A549 (cell line): ENCODE measurements at regions not wholly inside any gene's neighbourhood (a gene's known extent, or its start where the extent isn't known, plus 50 kb on each side); places are given as distances from the start of the nearest gene placed in this dataset.

Source experiments
- ATAC-seq, 2 experiments: fragments of 200-7000 bp in 1 of 2; fragments of >200 bp in 1 of 2; cut with Nextera tagmentation in 1 of 2; cut with Tn5 transposase in 1 of 2; 3 replicates each; pipeline versions ENCODE4 v1.8.0 to v1.9.1; 2018 to 2020; ENCODE audit warnings: mild to moderate bottlenecking in 1 of 2, moderate library complexity in 1 of 2
- CTCF ChIA-PET: fragments of 300-600 bp; sonication (Branson Sonifier 250); formaldehyde crosslinking; extraction: SDS; loops from one replicate; lab custom pipeline; 2021; ENCODE audit warnings: antibody characterized with exemption, inconsistent platforms; lab: Yijun Ruan, JAX
- POLR2A ChIA-PET: fragments of 350-600 bp; formaldehyde crosslinking; extraction: SDS; loops from one replicate; lab custom pipeline; 2021; ENCODE audit warnings: antibody characterized with exemption, inconsistent platforms; lab: Yijun Ruan, JAX
- DNase-seq, 2 experiments: peaks; one replicate each; pipeline versions ENCODE4 v3.0.0 to v3.0.0-alpha.2; 2011 to 2016; ENCODE audit warnings: low read depth in 1 of 2, low spot score in 1 of 2
- FAIRE-seq: peaks from 2 replicates; lab custom pipeline; 2011; peaks lifted over from hg19 to GRCh38; lab: Jason Lieb, UNC
- H3K27ac ChIP-seq, 2 experiments: fragments of >200 bp; sonication (Bioruptor Twin); formaldehyde crosslinking; 3 replicates each; pipeline ENCODE4 v1.5.1; 2016 to 2017
- H3K4me1 ChIP-seq: fragments of >200 bp; sonication (Bioruptor Twin); formaldehyde crosslinking; 3 replicates; pipeline ENCODE4 v1.6.1; 2016
- H3K4me2 ChIP-seq: fragments of >200 bp; sonication (Bioruptor Twin); formaldehyde crosslinking; 3 replicates; pipeline ENCODE4 v1.6.1; 2016
- H3K4me3 ChIP-seq: fragments of >200 bp; sonication (Bioruptor Twin); formaldehyde crosslinking; 3 replicates; pipeline ENCODE4 v1.5.1; 2016
- H3K9me3 ChIP-seq: fragments of >200 bp; sonication (Bioruptor Twin); formaldehyde crosslinking; 3 replicates; pipeline ENCODE4 v1.6.1; 2016
- BHLHE40 ChIP-seq: IDR thresholded peaks from 2 replicates; pipeline ENCODE4 v1.6.1; 2012; ENCODE audit warnings: low read depth, low read length, inconsistent platforms
- CEBPB ChIP-seq, 2 experiments: fragments of >200 bp in 1 of 2; sonication (Bioruptor Twin) in 1 of 2; formaldehyde crosslinking in 1 of 2; IDR thresholded peaks; 2 replicates each; pipeline ENCODE4 v1.6.1; 2012 to 2016
- CTCF ChIP-seq: fragments of >200 bp; sonication (Bioruptor Twin); formaldehyde crosslinking; IDR thresholded peaks from 3 replicates; pipeline ENCODE4 v1.5.1; 2016
- E2F6 ChIP-seq: IDR thresholded peaks from 2 replicates; pipeline ENCODE4 v1.6.1; 2012; ENCODE audit warnings: low read depth, borderline replicate concordance
- EHMT2 ChIP-seq: fragments of 200-600 bp; sonication (generic); IDR thresholded peaks from 2 replicates; pipeline ENCODE4 v1.6.1; 2016; ENCODE audit warnings: antibody characterized with exemption, low read depth, mild to moderate bottlenecking, moderate library complexity
- ESRRA ChIP-seq: fragments of 150-350 bp; IDR thresholded peaks from 2 replicates; pipeline ENCODE4 v1.6.1; 2014; ENCODE audit warnings: mild to moderate bottlenecking, low read length, borderline replicate concordance
- FOSL2 ChIP-seq, 2 experiments: fragments of 450-650 bp in 1 of 2; fragments of >200 bp in 1 of 2; sonication (Bioruptor Twin) in 1 of 2; formaldehyde crosslinking; IDR thresholded peaks; 2 replicates each; pipeline versions ENCODE4 v1.5.0 to v1.6.1; 2016 to 2020; ENCODE audit warnings: mild to moderate bottlenecking in 1 of 2, moderate library complexity in 1 of 2
- FOXS1 ChIP-seq: fragments of 250-450 bp; sonication (Bioruptor Pico); IDR thresholded peaks from 2 replicates; pipeline ENCODE4 v1.5.0; 2020; ENCODE audit warnings: mild to moderate bottlenecking, moderate library complexity
- HDAC2 ChIP-seq: fragments of 200-600 bp; sonication (generic); IDR thresholded peaks from 2 replicates; pipeline ENCODE4 v1.6.1; 2016
- HOXB5 ChIP-seq: fragments of 250-450 bp; sonication (Bioruptor Pico); IDR thresholded peaks from 2 replicates; pipeline ENCODE4 v1.5.0; 2020; ENCODE audit warnings: mild to moderate bottlenecking, moderate library complexity
- JUNB ChIP-seq: fragments of >200 bp; sonication (Bioruptor Twin); formaldehyde crosslinking; IDR thresholded peaks from 2 replicates; pipeline ENCODE4 v1.6.1; 2016
- KDM5A ChIP-seq: fragments of 200-600 bp; sonication (generic); IDR thresholded peaks from 2 replicates; pipeline ENCODE4 v1.6.1; 2016; ENCODE audit warnings: antibody characterized with exemption, mild to moderate bottlenecking
- MAFK ChIP-seq: fragments of 450-650 bp; IDR thresholded peaks from 2 replicates; pipeline ENCODE4 v1.6.1; 2014; ENCODE audit not compliant: partially characterized antibody
- MAZ ChIP-seq: fragments of 150-350 bp; IDR thresholded peaks from 2 replicates; pipeline ENCODE4 v1.6.1; 2014; ENCODE audit warnings: antibody characterized with exemption, low read depth, low read length, borderline replicate concordance
- NFE2L2 ChIP-seq: fragments of 150-350 bp; conservative IDR thresholded peaks from 2 replicates; pipeline ENCODE4 v1.6.1; 2014; ENCODE audit warnings: low read length
- NPAS2 ChIP-seq: fragments of 250-450 bp; sonication (Bioruptor Pico); IDR thresholded peaks from 2 replicates; pipeline ENCODE4 v1.8.0; 2022; ENCODE audit warnings: mild to moderate bottlenecking, moderate library complexity, borderline replicate concordance
- POLR2AphosphoS2 ChIP-seq: conservative IDR thresholded peaks from 2 replicates; pipeline ENCODE4 v1.6.1; 2012; ENCODE audit warnings: low read length, improper control_type of control experiment, inconsistent platforms
- RNF2 ChIP-seq: fragments of 200-600 bp; sonication (generic); IDR thresholded peaks from 2 replicates; pipeline ENCODE4 v1.6.1; 2016; ENCODE audit warnings: low read depth, mild to moderate bottlenecking, antibody characterized with exemption, moderate library complexity, borderline replicate concordance
- SMC3 ChIP-seq: fragments of >200 bp; sonication (Bioruptor Twin); formaldehyde crosslinking; IDR thresholded peaks from 3 replicates; pipeline ENCODE4 v1.6.1; 2018; ENCODE audit warnings: inconsistent platforms
- TFCP2L1 ChIP-seq: fragments of 250-450 bp; sonication (Bioruptor Pico); IDR thresholded peaks from 2 replicates; pipeline ENCODE4 v1.5.0; 2021; ENCODE audit warnings: mild to moderate bottlenecking
- USF2 ChIP-seq: fragments of 450-650 bp; IDR thresholded peaks from 2 replicates; pipeline ENCODE4 v1.6.1; 2014; ENCODE audit warnings: antibody characterized with exemption
- ZFP36 ChIP-seq: fragments of 450-650 bp; IDR thresholded peaks from 2 replicates; pipeline ENCODE4 v1.6.1; 2014; ENCODE audit warnings: borderline replicate concordance; ENCODE audit not compliant: partially characterized antibody
- ZSCAN20 ChIP-seq: fragments of 250-450 bp; sonication (Bioruptor Pico); IDR thresholded peaks from 2 replicates; pipeline ENCODE4 v1.8.0; 2022; ENCODE audit warnings: mild to moderate bottlenecking, moderate library complexity
- WGBS: methylation state at CpG from one replicate; pipeline ENCODE4 v1.1.6; 2017; ENCODE audit errors: missing lambda C conversion rate; 5-methylcytosine and 5-hydroxymethylcytosine counted together
- TF ChIP-seq, protein P1 (sequence below): IDR thresholded peaks from 2 replicates; pipeline ENCODE4 v1.6.1; 2012
- TF ChIP-seq, protein P2 (sequence below): fragments of 250-450 bp; sonication (Bioruptor Pico); IDR thresholded peaks from 2 replicates; pipeline ENCODE4 v1.5.0; 2021; ENCODE audit warnings: mild to moderate bottlenecking, moderate library complexity, borderline replicate concordance
- TF ChIP-seq, protein P3 (sequence below): fragments of >200 bp; sonication (Bioruptor Twin); formaldehyde crosslinking; IDR thresholded peaks from 2 replicates; pipeline ENCODE4 v1.6.1; 2016

DNA sequence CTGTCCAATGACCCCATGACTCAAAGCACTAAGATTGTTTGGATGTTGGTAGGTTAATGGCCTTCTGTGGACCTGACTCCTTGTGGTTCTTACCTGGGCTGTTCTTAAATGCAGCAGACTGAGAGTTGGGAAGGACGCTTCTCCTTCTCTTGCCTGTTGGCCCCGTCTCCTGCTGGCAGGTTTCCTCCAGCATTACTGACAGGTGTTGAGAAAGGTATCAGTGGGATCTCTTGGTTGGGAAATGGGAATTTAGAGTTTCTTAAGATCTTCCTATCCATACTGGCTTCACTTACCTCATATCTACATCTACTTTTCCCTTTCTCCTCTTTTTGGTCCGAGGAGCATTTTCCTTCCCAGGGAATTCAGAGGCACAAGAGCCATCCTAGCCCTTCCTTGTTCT is 57.9 kb downstream of the TET3 start:
- TF ChIP-seq JUNB (no peak), NPAS2 (CRISPR knock-in tag) (no peak), EHMT2 (no peak), E2F6 (no peak), HOXB5 (CRISPR knock-in tag) (no peak), SMC3 (no peak), MAZ (no peak), CEBPB (IDR thresholded peaks at IDR 0.05) (no peak), HDAC2 (no peak), KDM5A (no peak), ZSCAN20 (CRISPR knock-in tag) (no peak), FOXS1 (CRISPR knock-in tag) (no peak), FOSL2 (IDR thresholded peaks at IDR 0.05) (no peak), FOSL2 (CRISPR knock-in tag; IDR thresholded peaks at IDR 0.05) (no peak), MAFK (no peak), CTCF (no peak), BHLHE40 (no peak)
- TF ChIP-seq, protein P1, sequence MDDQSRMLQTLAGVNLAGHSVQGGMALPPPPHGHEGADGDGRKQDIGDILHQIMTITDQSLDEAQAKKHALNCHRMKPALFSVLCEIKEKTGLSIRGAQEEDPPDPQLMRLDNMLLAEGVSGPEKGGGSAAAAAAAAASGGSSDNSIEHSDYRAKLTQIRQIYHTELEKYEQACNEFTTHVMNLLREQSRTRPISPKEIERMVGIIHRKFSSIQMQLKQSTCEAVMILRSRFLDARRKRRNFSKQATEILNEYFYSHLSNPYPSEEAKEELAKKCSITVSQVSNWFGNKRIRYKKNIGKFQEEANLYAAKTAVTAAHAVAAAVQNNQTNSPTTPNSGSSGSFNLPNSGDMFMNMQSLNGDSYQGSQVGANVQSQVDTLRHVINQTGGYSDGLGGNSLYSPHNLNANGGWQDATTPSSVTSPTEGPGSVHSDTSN: no peak
- TF ChIP-seq, protein P2, sequence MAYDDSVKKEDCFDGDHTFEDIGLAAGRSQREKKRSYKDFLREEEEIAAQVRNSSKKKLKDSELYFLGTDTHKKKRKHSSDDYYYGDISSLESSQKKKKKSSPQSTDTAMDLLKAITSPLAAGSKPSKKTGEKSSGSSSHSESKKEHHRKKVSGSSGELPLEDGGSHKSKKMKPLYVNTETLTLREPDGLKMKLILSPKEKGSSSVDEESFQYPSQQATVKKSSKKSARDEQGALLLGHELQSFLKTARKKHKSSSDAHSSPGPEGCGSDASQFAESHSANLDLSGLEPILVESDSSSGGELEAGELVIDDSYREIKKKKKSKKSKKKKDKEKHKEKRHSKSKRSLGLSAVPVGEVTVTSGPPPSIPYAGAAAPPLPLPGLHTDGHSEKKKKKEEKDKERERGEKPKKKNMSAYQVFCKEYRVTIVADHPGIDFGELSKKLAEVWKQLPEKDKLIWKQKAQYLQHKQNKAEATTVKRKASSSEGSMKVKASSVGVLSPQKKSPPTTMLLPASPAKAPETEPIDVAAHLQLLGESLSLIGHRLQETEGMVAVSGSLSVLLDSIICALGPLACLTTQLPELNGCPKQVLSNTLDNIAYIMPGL: no peak
- TF ChIP-seq, protein P3, sequence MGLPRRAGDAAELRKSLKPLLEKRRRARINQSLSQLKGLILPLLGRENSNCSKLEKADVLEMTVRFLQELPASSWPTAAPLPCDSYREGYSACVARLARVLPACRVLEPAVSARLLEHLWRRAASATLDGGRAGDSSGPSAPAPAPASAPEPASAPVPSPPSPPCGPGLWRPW: no peak
- TF ChIP-seq, all 56 proteins: peak for 0
- H3K4me2 ChIP-seq: no peak overlapping the region
- FAIRE-seq: no peak
- DNase-seq: no peak
- ATAC-seq: no peak
- ChIA-PET POLR2A (no interaction called here), CTCF (interaction anchor here (0.5 to 0.6 kb wide), 2 partner anchors 12 to 15 kb away, joined by 3 read pairs; no protein-coding TSS in a partner anchor)
- WGBS: 94% methylated on average over 3 of the region's 3 CpGs
- H3K4me1 ChIP-seq: no peaks in the 10 kb centered on the region
- no peaks in the 10 kb centered on the region for H3K9me3 ChIP-seq
- H3K4me3 ChIP-seq: no peak overlapping the region
- no peak overlapping the region for H3K27ac ChIP-seq

DNA sequence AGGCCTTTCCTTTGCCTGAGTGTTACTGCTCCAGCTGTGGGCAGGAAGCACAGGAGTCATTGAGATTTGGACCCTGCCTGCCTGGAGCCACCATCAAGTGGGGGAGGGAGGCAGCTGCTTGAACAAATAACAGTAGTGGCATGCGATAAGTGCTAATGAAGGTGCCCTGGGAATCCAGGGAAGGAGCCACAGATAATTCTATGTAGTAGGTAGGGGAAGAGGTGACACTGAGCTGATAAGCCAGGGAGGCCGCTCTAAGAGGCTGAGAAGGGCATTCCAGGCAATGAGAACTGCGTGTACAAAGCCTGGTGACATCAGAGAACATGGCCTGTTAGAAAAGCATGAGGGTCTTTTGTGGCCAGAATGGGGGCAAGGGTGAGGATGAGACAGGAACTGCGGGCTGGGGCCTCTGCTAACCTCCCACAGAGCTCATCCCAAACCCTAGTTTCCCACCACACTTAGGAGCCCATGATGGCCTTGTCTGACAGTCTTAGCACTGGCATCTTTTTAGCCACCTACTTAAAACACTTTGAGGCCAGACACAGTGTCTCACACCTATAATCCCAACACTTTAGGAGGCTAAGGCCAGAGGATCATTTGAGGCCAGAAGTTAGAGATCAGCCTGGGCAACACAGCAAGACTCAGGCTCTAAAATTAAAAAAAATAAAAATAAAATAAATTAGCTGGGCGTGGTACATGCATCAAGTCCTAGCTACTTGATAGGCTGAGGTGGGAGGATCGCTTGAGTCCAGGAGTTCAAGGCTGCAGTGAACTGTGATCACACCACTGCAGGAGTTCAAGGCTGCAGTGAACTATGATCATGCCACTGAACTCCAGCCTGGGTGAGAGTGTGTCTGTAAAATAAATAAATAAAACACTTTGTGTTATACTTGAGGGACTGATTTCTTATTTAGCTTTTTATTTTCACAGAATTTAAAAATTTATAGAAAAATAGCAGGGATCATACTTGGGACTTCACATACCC is 58.9 kb downstream of the TET3 start:
- Histone ChIP-seq H3K4me3 (no peak overlapping the region), H3K9me3 (no peaks in the 10 kb centered on the region), H3K4me2 (no peak overlapping the region), H3K4me1 (no peaks in the 10 kb centered on the region), H3K27ac (no peak overlapping the region)
- CTCF ChIA-PET: interaction anchor here (0.5 to 1.1 kb wide), 2 partner anchors 14 to 21 kb away, joined by 3 read pairs; no protein-coding TSS in a partner anchor
- WGBS: 94% methylated on average over 6 of the region's 6 CpGs
- FAIRE-seq (no peak), ATAC-seq (no peak), DNase-seq (no peak)
- POLR2A ChIA-PET: no interaction called here
- TF ChIP-seq USF2 (no peak), TFCP2L1 (CRISPR knock-in tag) (no peak), ZFP36 (no peak), ESRRA (no peak), NFE2L2 (no peak), EHMT2 (no peak), HDAC2 (no peak), POLR2AphosphoS2 (no peak), RNF2 (no peak), FOSL2 (IDR thresholded peaks at IDR 0.05) (no peak), FOSL2 (CRISPR knock-in tag; IDR thresholded peaks at IDR 0.05) (no peak)
- TF ChIP-seq, protein P2: no peak
